H1 (cell line): ENCODE measurements at regions not wholly inside any gene's neighbourhood (a gene's known extent, or its start where the extent isn't known, plus 50 kb on each side); places are given as distances from the start of the nearest gene placed in this dataset.

ENCODE experiments used
- CTCF ChIA-PET: fragments of 300-600 bp; sonication (Branson Sonifier 250); formaldehyde crosslinking; loops from one replicate; lab custom pipeline; 2021; ENCODE audit not compliant: partially characterized antibody; lab: Charles Lee
- POLR2A ChIA-PET: fragments of 300-600 bp; sonication (Branson Sonifier 250); formaldehyde crosslinking; loops from one replicate; lab custom pipeline; 2021; ENCODE audit warnings: inconsistent platforms; ENCODE audit not compliant: partially characterized antibody; lab: Charles Lee
- DNase-seq, 2 experiments: peaks; one replicate each; pipeline versions ENCODE4 v3.0.0 to v3.0.0-alpha.2; 2010 to 2022; ENCODE audit warnings: low spot score in 2 of 2, low read depth in 1 of 2, mixed read lengths in 1 of 2
- FAIRE-seq: peaks from 2 replicates; lab custom pipeline; 2011; peaks lifted over from hg19 to GRCh38; lab: Jason Lieb, UNC
- H2AFZ ChIP-seq: 2 replicates; pipeline ENCODE4 v1.8.1; 2012; ENCODE audit warnings: low read length, inconsistent platforms
- H2AK5ac ChIP-seq: 2 replicates; pipeline ENCODE4 v1.6.1; 2013; ENCODE audit warnings: low read depth, low read length
- H2BK120ac ChIP-seq: replicated peaks from 2 replicates; pipeline ENCODE3; 2013; ENCODE audit warnings: low read depth, low read length, inconsistent platforms
- H2BK12ac ChIP-seq: 2 replicates; pipeline ENCODE4 v1.6.1; 2013; ENCODE audit warnings: low read depth, low read length
- H2BK15ac ChIP-seq: 2 replicates; pipeline ENCODE4 v1.6.1; 2013; ENCODE audit warnings: low read length
- H2BK20ac ChIP-seq: 2 replicates; pipeline ENCODE4 v1.6.1; 2013; ENCODE audit warnings: low read length
- H2BK5ac ChIP-seq: 2 replicates; pipeline ENCODE4 v1.6.1; 2013; ENCODE audit warnings: low read depth, low read length
- H3K14ac ChIP-seq: 2 replicates; pipeline ENCODE4 v1.6.1; 2013; ENCODE audit warnings: inconsistent platforms; ENCODE audit not compliant: insufficient read length
- H3K18ac ChIP-seq: 2 replicates; pipeline ENCODE4 v1.6.1; 2013; ENCODE audit warnings: low read length; ENCODE audit errors: extremely low read depth
- H3K23ac ChIP-seq: 2 replicates; pipeline ENCODE4 v1.6.1; 2013; ENCODE audit warnings: inconsistent platforms; ENCODE audit not compliant: insufficient read length
- H3K23me2 ChIP-seq: 2 replicates; pipeline ENCODE4 v1.6.1; 2013; ENCODE audit warnings: low read depth, low read length
- H3K27ac ChIP-seq: 2 replicates; pipeline ENCODE4 v1.6.1; 2011; ENCODE audit warnings: low read depth, low read length, inconsistent platforms
- H3K27me3 ChIP-seq, 4 experiments: replicated peaks in 1 of 4; 1 replicate in 1 of 4; 2 replicates in 3 of 4; pipeline versions ENCODE4 v1.6.1 to v1.8.1; 2011 to 2013; ENCODE audit warnings: low read length in 3 of 4, mild to moderate bottlenecking in 3 of 4, inconsistent platforms in 2 of 4, mixed read lengths in 2 of 4, moderate library complexity in 1 of 4; ENCODE audit not compliant: control insufficient read depth in 3 of 4, insufficient read depth in 3 of 4; ENCODE audit errors: extremely low read depth in 1 of 4
- H3K36me3 ChIP-seq, 4 experiments: 2 replicates each; pipeline versions ENCODE4 v1.6.1 to v1.8.1; 2011 to 2013; ENCODE audit warnings: mild to moderate bottlenecking in 4 of 4, low read length in 3 of 4, moderate library complexity in 2 of 4, control low read depth in 1 of 4, inconsistent platforms in 1 of 4; ENCODE audit not compliant: insufficient read depth in 4 of 4, control insufficient read depth in 2 of 4
- H3K4ac ChIP-seq: replicated peaks from 2 replicates; pipeline ENCODE3; 2013; ENCODE audit warnings: low read length, low read depth, mixed read lengths, inconsistent platforms; ENCODE audit not compliant: insufficient read length
- H3K4me1 ChIP-seq, 4 experiments: replicated peaks in 1 of 4; 1 replicate in 1 of 4; 2 replicates in 3 of 4; pipeline versions ENCODE4 v1.6.1 to v1.8.1; 2011 to 2013; ENCODE audit warnings: low read length in 3 of 4, inconsistent platforms in 2 of 4, mixed read lengths in 1 of 4; ENCODE audit not compliant: insufficient read depth in 4 of 4, control insufficient read depth in 3 of 4
- H3K4me2 ChIP-seq, 2 experiments: 2 replicates each; pipeline versions ENCODE4 v1.6.1 to v1.8.1; 2011 to 2013; ENCODE audit warnings: low read depth in 2 of 2, low read length in 2 of 2, control low read depth in 1 of 2, inconsistent platforms in 1 of 2, mild to moderate bottlenecking in 1 of 2; ENCODE audit not compliant: insufficient read depth in 1 of 2
- H3K4me3 ChIP-seq, 4 experiments: fragments of 200-600, 300-600 bp in 1 of 4; sonication (generic), shearing (Covaris generic), sonication (Bioruptor Twin) in 1 of 4; 2 replicates each; pipeline versions ENCODE4 v1.5.1 to v1.8.1; 2011 to 2016; ENCODE audit warnings: low read length in 4 of 4, low read depth in 3 of 4, control low read depth in 2 of 4, inconsistent platforms in 2 of 4, mild to moderate bottlenecking in 2 of 4, mixed read lengths in 1 of 4, moderate library complexity in 1 of 4; ENCODE audit not compliant: insufficient read depth in 2 of 4; ENCODE audit errors: extremely low read depth in 1 of 4
- H3K56ac ChIP-seq: replicated peaks from 2 replicates; pipeline ENCODE3; 2013; ENCODE audit warnings: low read depth, mild to moderate bottlenecking, mixed read lengths, low read length, inconsistent platforms; ENCODE audit not compliant: insufficient read length
- H3K79me1 ChIP-seq: 2 replicates; pipeline ENCODE4 v1.6.1; 2013; ENCODE audit warnings: low read depth, low read length, control low read depth
- H3K79me2 ChIP-seq, 2 experiments: 2 replicates each; pipeline versions ENCODE4 v1.6.1 to v1.8.1; 2012 to 2013; ENCODE audit warnings: low read length in 2 of 2, mild to moderate bottlenecking in 2 of 2, inconsistent platforms in 1 of 2; ENCODE audit not compliant: insufficient read depth in 2 of 2, control insufficient read depth in 1 of 2
- H3K9ac ChIP-seq, 4 experiments: replicated peaks in 1 of 4; 1 replicate in 1 of 4; 2 replicates in 3 of 4; pipeline versions ENCODE4 v1.6.1 to v1.8.1; 2011 to 2013; ENCODE audit warnings: low read depth in 3 of 4, low read length in 3 of 4, control low read depth in 2 of 4, mild to moderate bottlenecking in 2 of 4, moderate library complexity in 2 of 4, inconsistent platforms in 1 of 4; ENCODE audit errors: extremely low read depth in 1 of 4
- H3K9me3 ChIP-seq, 2 experiments: 2 replicates each; pipeline versions ENCODE4 v1.6.1 to v1.8.1; 2012 to 2013; ENCODE audit warnings: mild to moderate bottlenecking in 2 of 2, moderate library complexity in 2 of 2, control low read depth in 1 of 2, inconsistent platforms in 1 of 2, low read depth in 1 of 2, low read length in 1 of 2, mixed read lengths in 1 of 2; ENCODE audit not compliant: insufficient read depth in 2 of 2
- H4K20me1 ChIP-seq, 2 experiments: replicated peaks in 1 of 2; 2 replicates each; pipeline versions ENCODE3 to v1.8.1; 2011 to 2013; ENCODE audit warnings: inconsistent platforms in 2 of 2, low read length in 2 of 2, mild to moderate bottlenecking in 1 of 2; ENCODE audit not compliant: insufficient read depth in 2 of 2, control insufficient read depth in 1 of 2
- H4K5ac ChIP-seq: 2 replicates; pipeline ENCODE4 v1.6.1; 2013; ENCODE audit warnings: low read length, low read depth, mixed read lengths, inconsistent platforms; ENCODE audit not compliant: insufficient read length
- H4K8ac ChIP-seq: 2 replicates; pipeline ENCODE4 v1.8.0; 2013; ENCODE audit warnings: mild to moderate bottlenecking, moderate library complexity, low read length, inconsistent platforms; ENCODE audit not compliant: insufficient read depth; ENCODE audit errors: extremely low read depth
- H4K91ac ChIP-seq: replicated peaks from 2 replicates; pipeline ENCODE3; 2013; ENCODE audit warnings: low read length, mixed read lengths, inconsistent platforms; ENCODE audit not compliant: insufficient read length
- E2F6 ChIP-seq: IDR thresholded peaks from 2 replicates; pipeline ENCODE4 v1.6.1; 2012; ENCODE audit warnings: inconsistent platforms
- MAFK ChIP-seq: IDR thresholded peaks from 2 replicates; pipeline ENCODE4 v1.6.1; 2012; ENCODE audit warnings: low read depth, mild to moderate bottlenecking, improper control_type of control experiment, low read length
- PHF8 ChIP-seq: fragments of 200-600 bp; sonication (generic); conservative IDR thresholded peaks from 2 replicates; pipeline ENCODE4 v1.7.1; 2012; ENCODE audit warnings: low read depth, mild to moderate bottlenecking, inconsistent platforms, low read length, moderate library complexity
- SP1 ChIP-seq: IDR thresholded peaks from 2 replicates; pipeline ENCODE4 v1.6.1; 2011; ENCODE audit warnings: low read depth, low read length
- SP2 ChIP-seq: IDR thresholded peaks from 2 replicates; pipeline ENCODE4 v1.6.1; 2012; ENCODE audit warnings: mild to moderate bottlenecking, low read length, inconsistent platforms
- WGBS, 2 experiments: shearing (Covaris generic) in 1 of 2; methylation state at CpG; one replicate each; pipeline versions ENCODE4 v1.1.6 to v1.1.7; 2013 to 2015; ENCODE audit warnings: low lambda C conversion rate in 2 of 2, mixed read lengths in 2 of 2, inconsistent platforms in 1 of 2, low coverage in 1 of 2, missing lambda C conversion rate in 1 of 2; ENCODE audit not compliant: insufficient replicate concordance in 2 of 2, insufficient coverage in 1 of 2, insufficient read length in 1 of 2; ENCODE audit errors: extremely low coverage in 1 of 2, missing lambda C conversion rate in 1 of 2; 5-methylcytosine and 5-hydroxymethylcytosine counted together

GRCh38 chr1:74869702-74870101, 136.8 kb downstream of the TYW3 start:
- Histone ChIP-seq H3K14ac (no peak overlapping the region), H3K36me3 (no peaks in the 10 kb centered on the region)
- TF ChIP-seq PHF8: no peak
- no peak for TF ChIP-seq E2F6
- no peak for TF ChIP-seq SP1
- TF ChIP-seq MAFK: no peak
- TF ChIP-seq SP2: no peak
- TF ChIP-seq, all 59 proteins: peak for 0
- Histone ChIP-seq H3K27ac (no peak overlapping the region), H3K23ac (no peak overlapping the region), H4K5ac (no peak overlapping the region), H2BK15ac (no peak overlapping the region), H3K18ac (no peak overlapping the region), H4K8ac (no peak overlapping the region), H2BK12ac (no peak overlapping the region), H3K27me3 (no peaks in the 10 kb centered on the region), H2BK20ac (no peak overlapping the region), H3K9me3 (peaks cover 7 to 12% of the 10 kb centered on the region in 2 experiments), H4K91ac (no peak overlapping the region), H3K56ac (no peak overlapping the region), H4K20me1 (no peaks in the 10 kb centered on the region), H3K79me1 (no peaks in the 10 kb centered on the region), H2AFZ (no peak overlapping the region), H3K23me2 (no peaks in the 10 kb centered on the region), H3K4me3 (no peak overlapping the region), H3K4ac (no peak overlapping the region), H2AK5ac (no peak overlapping the region), H3K9ac (no peak overlapping the region), H2BK5ac (no peak overlapping the region), H3K4me1 (no peaks in the 10 kb centered on the region; a peak in 1 of 7 replicates), H3K79me2 (no peaks in the 10 kb centered on the region), H3K4me2 (no peak overlapping the region), H2BK120ac (no peak overlapping the region)
- ChIA-PET POLR2A (no interaction called here), CTCF (interaction anchor here (1.3 kb wide), 1 partner anchor 93 kb away, joined by 3 read pairs; no protein-coding TSS in a partner anchor)
- WGBS, 2 experiments: 90% methylated on average over 1 of the region's 1 CpG; no CpG with 5 or more reads in 1 of the 2 experiments
- FAIRE-seq: no peak
- DNase-seq: no peak
